ENCODE measurements at regions not wholly inside any gene's neighbourhood (a gene's known extent, or its start where the extent isn't known, plus 50 kb on each side); places are given as distances from the start of the nearest gene placed in this dataset.
A peak's percentile ranks its signal among the peaks of the same experiment; 100 is the strongest.

GRCh38 chr13:30818323-30818960 lies 83.1 kb downstream of the ALOX5AP start:
- Histone ChIP-seq H2AK5ac (ENCODE audit: low read depth, low read length) (peak overlapping the region; percentile 45), H3K27ac (ENCODE audit: insufficient read depth, low read length) (no peak overlapping the region), H3K56ac (ENCODE audit: extremely low read depth, insufficient read depth, low read length) (no peak overlapping the region), H3K9ac (ENCODE audit: low read depth, low read length) (no peak overlapping the region), H3K27me3 (ENCODE audit: control insufficient read depth, insufficient read depth, low read length) (no peaks in the 10 kb centered on the region), H3K9me3 (ENCODE audit: control insufficient read depth, insufficient read depth, low read length) (no peaks in the 10 kb centered on the region), H2BK15ac (ENCODE audit: low read depth, low read length) (no peak overlapping the region), H3K9me1 (ENCODE audit: insufficient read depth, low read length) (peaks cover 5% of the 10 kb centered on the region; the same call in 1 of the 2 replicates), H3K79me1 (ENCODE audit: low read depth in 1 of 2, low read length in 2 of 2) (no peaks in the 10 kb centered on the region), H3K4me2 (ENCODE audit: low read depth, low read length) (no peak overlapping the region), H3K4me3 (ENCODE audit: insufficient read depth, low read depth, low read length) (no peak overlapping the region), H3K4me1 (ENCODE audit: control insufficient read depth, insufficient read depth, low read length) (peaks cover 6% of the 10 kb centered on the region), H4K5ac (ENCODE audit: low read depth, low read length) (no peak overlapping the region), H3K4ac (ENCODE audit: low read depth, low read length) (0 out of 2 replicates have a peak overlapping the region, but pooled peaks have one; percentile 53), H3K14ac (replicated peaks; ENCODE audit: low read depth, low read length) (peak overlapping the region; percentile 8; the same call in 1 of the 2 replicates), H2AK9ac (replicated peaks; ENCODE audit: low read depth, low read length, poor library complexity) (no peak overlapping the region), H4K91ac (ENCODE audit: insufficient read depth, low read depth, low read length) (peak overlapping the region; percentile 37; the same call in 1 of the 2 replicates), H4K20me1 (ENCODE audit: insufficient read depth, low read length) (no peaks in the 10 kb centered on the region), H3K23ac (ENCODE audit: low read depth, low read length) (no peak overlapping the region; the same call in 1 of the 2 replicates), H2BK5ac (ENCODE audit: low read depth, low read length, poor library complexity, severe bottlenecking) (peak overlapping the region; percentile 25), H3K36me3 (ENCODE audit: control insufficient read depth, insufficient read depth, low read length) (no peaks in the 10 kb centered on the region), H2AFZ (replicated peaks; ENCODE audit: low read length, poor library complexity) (peak overlapping the region; percentile 66), H2BK20ac (ENCODE audit: low read depth, low read length) (peak overlapping the region; percentile 21; the same call in 1 of the 2 replicates), H4K8ac (ENCODE audit: low read depth in 2 of 2, low read length in 2 of 2) (peak overlapping the region in 1 of 2 experiments; percentile 56; a peak in 2 of 4 replicates), H3K18ac (ENCODE audit: low read depth, low read length) (peak overlapping the region; percentile 26; the same call in 1 of the 2 replicates), H2BK120ac (ENCODE audit: low read depth, low read length) (peak overlapping the region; percentile 63)
- peak; percentile 87 for DNase-seq
- 58% methylated on average over 7 of the region's 10 CpGs; no CpG with 5 or more reads in 1 of the 2 experiments for WGBS, 2 experiments (ENCODE audit: extremely low coverage in 2 of 2, insufficient read length in 1 of 2)
- POLR2A ChIA-PET (ENCODE audit: unreplicated experiment), result no interaction called here
- CTCF ChIA-PET, result interaction anchor here (1.0 kb wide), 1 partner anchor 46 kb away, joined by 5 read pairs; no protein-coding TSS in a partner anchor
- dilution Hi-C loops (cut with HindIII; ENCODE audit: low sequenced_read_pairs, unreplicated experiment) (no loop called here), intact Hi-C loops (cut with micrococcal nuclease) (no loop called here), in situ Hi-C loops (cut with MboI; ENCODE audit: low sequenced_read_pairs) (loop anchor here (25.0 kb wide), 1 partner anchor 356 kb away; the partner anchor contains the start of gene HMGB1)
- BruUV-seq (replicated peaks), result no TSS peak
- peak; percentile 68 for ATAC-seq (ENCODE audit: low read depth)
- TF ChIP-seq CHD1 (IDR thresholded peaks at IDR 0.05; ENCODE audit: low read depth, low read length) (no peak), POLR2A (IDR thresholded peaks at IDR 0.05; ENCODE audit: low read depth, low read length) (no peak), MAZ (IDR thresholded peaks at IDR 0.05; ENCODE audit: borderline replicate concordance, low read depth, low read length) (peak; percentile 52), MAFK (IDR thresholded peaks at IDR 0.05; ENCODE audit: low read depth, low read length) (no peak), FOS (IDR thresholded peaks at IDR 0.05; ENCODE audit: low read depth, low read length) (peak; percentile 45; the same call in 1 of the 2 replicates), CTCF (conservative IDR thresholded peaks at IDR 0.05; ENCODE audit: low read depth, low read length) (no peak), MXI1 (IDR thresholded peaks at IDR 0.05; ENCODE audit: borderline replicate concordance, low read depth, low read length) (0 out of 2 replicates have a peak, but pooled peaks have one; percentile 10), CEBPB (IDR thresholded peaks at IDR 0.05; ENCODE audit: low read depth, low read length) (peak; percentile 57; the same call in 1 of the 2 replicates), NFE2L2 (IDR thresholded peaks at IDR 0.05; ENCODE audit: low read depth, low read length) (no peak), SMC3 (IDR thresholded peaks at IDR 0.05; ENCODE audit: low read depth, low read length) (no peak; the same call in 1 of the 2 replicates), RFX5 (IDR thresholded peaks at IDR 0.05; ENCODE audit: low read depth, low read length) (no peak), RCOR1 (IDR thresholded peaks at IDR 0.05; ENCODE audit: insufficient replicate concordance, low read length) (no peak)
- TF ChIP-seq, protein P1, sequence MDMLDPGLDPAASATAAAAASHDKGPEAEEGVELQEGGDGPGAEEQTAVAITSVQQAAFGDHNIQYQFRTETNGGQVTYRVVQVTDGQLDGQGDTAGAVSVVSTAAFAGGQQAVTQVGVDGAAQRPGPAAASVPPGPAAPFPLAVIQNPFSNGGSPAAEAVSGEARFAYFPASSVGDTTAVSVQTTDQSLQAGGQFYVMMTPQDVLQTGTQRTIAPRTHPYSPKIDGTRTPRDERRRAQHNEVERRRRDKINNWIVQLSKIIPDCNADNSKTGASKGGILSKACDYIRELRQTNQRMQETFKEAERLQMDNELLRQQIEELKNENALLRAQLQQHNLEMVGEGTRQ (IDR thresholded peaks at IDR 0.05; ENCODE audit: low read depth, low read length), result no peak
- TF ChIP-seq, protein P2, sequence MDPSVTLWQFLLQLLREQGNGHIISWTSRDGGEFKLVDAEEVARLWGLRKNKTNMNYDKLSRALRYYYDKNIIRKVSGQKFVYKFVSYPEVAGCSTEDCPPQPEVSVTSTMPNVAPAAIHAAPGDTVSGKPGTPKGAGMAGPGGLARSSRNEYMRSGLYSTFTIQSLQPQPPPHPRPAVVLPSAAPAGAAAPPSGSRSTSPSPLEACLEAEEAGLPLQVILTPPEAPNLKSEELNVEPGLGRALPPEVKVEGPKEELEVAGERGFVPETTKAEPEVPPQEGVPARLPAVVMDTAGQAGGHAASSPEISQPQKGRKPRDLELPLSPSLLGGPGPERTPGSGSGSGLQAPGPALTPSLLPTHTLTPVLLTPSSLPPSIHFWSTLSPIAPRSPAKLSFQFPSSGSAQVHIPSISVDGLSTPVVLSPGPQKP (IDR thresholded peaks at IDR 0.05; ENCODE audit: borderline replicate concordance, low read depth, low read length), result no peak
